ENCODE measurements at regions not wholly inside any gene's neighbourhood (a gene's known extent, or its start where the extent isn't known, plus 50 kb on each side); places are given as distances from the start of the nearest gene placed in this dataset.
A peak's percentile ranks its signal among the peaks of the same experiment; 100 is the strongest.

- intact Hi-C loops (cut with DNase I), result no loop called here
- DNase-seq (no peak), ATAC-seq (peak; percentile 68 to 88)
These were observed 340.2 kb upstream of the ADAMTS5 start for GRCh38 chr21:27306791-27307775.

- intact Hi-C loops (cut with DNase I), result no loop called here
- no peak for ATAC-seq
- no peak for DNase-seq
These were observed 339.3 kb upstream of the ADAMTS5 start for GRCh38 chr21:27306206-27306605.

- intact Hi-C loops (cut with DNase I), result no loop called here
- ATAC-seq (no peak), DNase-seq (no peak)
These were observed 334.3 kb upstream of the ADAMTS5 start for GRCh38 chr21:27301220-27301619.

GRCh38 chr21:27300770-27301169, 333.9 kb upstream of the ADAMTS5 start:
- no peak for DNase-seq
- no peak for ATAC-seq
- intact Hi-C loops (cut with DNase I), result no loop called here

- intact Hi-C loops (cut with DNase I), result no loop called here
- ATAC-seq, result peak in 1 of 2 donors; percentile 29
- DNase-seq, result no peak
These were observed 331.6 kb upstream of the ADAMTS5 start for GRCh38 chr21:27298465-27298864.

- DNase-seq (no peak), ATAC-seq (no peak)
- intact Hi-C loops (cut with DNase I), result no loop called here
These were observed 326.4 kb upstream of the ADAMTS5 start for GRCh38 chr21:27293239-27293638.

- no peak for ATAC-seq
- intact Hi-C loops (cut with DNase I), result no loop called here
These were observed 325.9 kb upstream of the ADAMTS5 start for GRCh38 chr21:27292783-27293182.

GRCh38 chr21:27292229-27292628, 325.3 kb upstream of the ADAMTS5 start:
- intact Hi-C loops (cut with DNase I), result no loop called here
- no peak for ATAC-seq

More at GRCh38 chr21:27292783-27293182, 325.9 kb upstream of the ADAMTS5 start:
- no peak for DNase-seq

GRCh38 chr21:27291006-27291405, 324.1 kb upstream of the ADAMTS5 start:
- ATAC-seq (no peak), DNase-seq (no peak)
- intact Hi-C loops (cut with DNase I), result no loop called here

More at GRCh38 chr21:27292229-27292628, 325.3 kb upstream of the ADAMTS5 start:
- DNase-seq, result no peak

GRCh38 chr21:27290028-27290427, 323.1 kb upstream of the ADAMTS5 start:
- DNase-seq (no peak), ATAC-seq (no peak)
- intact Hi-C loops (cut with DNase I), result no loop called here

GRCh38 chr21:27286760-27287159, 319.9 kb upstream of the ADAMTS5 start:
- ATAC-seq (no peak), DNase-seq (no peak)
- intact Hi-C loops (cut with DNase I), result no loop called here

GRCh38 chr21:27277110-27277509, 310.2 kb upstream of the ADAMTS5 start:
- no peak for DNase-seq
- ATAC-seq, result peak in 1 of 2 donors; percentile 60
- intact Hi-C loops (cut with DNase I), result no loop called here

- intact Hi-C loops (cut with DNase I), result no loop called here
- ATAC-seq, result peak in 1 of 2 donors; percentile 59
- DNase-seq, result no peak
These were observed 308.5 kb upstream of the ADAMTS5 start for GRCh38 chr21:27275294-27275927.

GRCh38 chr21:27269644-27270043, 302.8 kb upstream of the ADAMTS5 start:
- DNase-seq (no peak), ATAC-seq (peak; percentile 50 to 87)
- intact Hi-C loops (cut with DNase I), result no loop called here

- ATAC-seq, result no peak
- intact Hi-C loops (cut with DNase I), result no loop called here
- no peak for DNase-seq
These were observed 301.4 kb upstream of the ADAMTS5 start for GRCh38 chr21:27268290-27268689.

GRCh38 chr21:27265949-27266348, 299.1 kb upstream of the ADAMTS5 start:
- ATAC-seq, result no peak
- intact Hi-C loops (cut with DNase I), result no loop called here
- no peak for DNase-seq

GRCh38 chr21:27265492-27265891, 298.6 kb upstream of the ADAMTS5 start:
- ATAC-seq, result no peak
- intact Hi-C loops (cut with DNase I), result no loop called here
- DNase-seq, result no peak

GRCh38 chr21:27261676-27262075, 294.8 kb upstream of the ADAMTS5 start:
- intact Hi-C loops (cut with DNase I), result no loop called here
- ATAC-seq, result no peak

GRCh38 chr21:27260728-27261127, 293.8 kb upstream of the ADAMTS5 start:
- DNase-seq (no peak), ATAC-seq (no peak)
- intact Hi-C loops (cut with DNase I), result no loop called here

More at GRCh38 chr21:27261676-27262075, 294.8 kb upstream of the ADAMTS5 start:
- no peak for DNase-seq

GRCh38 chr21:27258742-27259448, 292.0 kb upstream of the ADAMTS5 start:
- intact Hi-C loops (cut with DNase I), result no loop called here
- DNase-seq, result no peak
- ATAC-seq, result no peak

Data from left cardiac atrium (tissue), 4 donors.